ENCODE measurements at regions not wholly inside any gene's neighbourhood (a gene's known extent, or its start where the extent isn't known, plus 50 kb on each side); places are given as distances from the start of the nearest gene placed in this dataset.

- TF ChIP-seq EP300 (conservative IDR thresholded peaks at IDR 0.05; ENCODE audit: poor library complexity, severe bottlenecking) (no peak), POLR2AphosphoS5 (IDR thresholded peaks at IDR 0.05) (no peak), REST (IDR thresholded peaks at IDR 0.05; ENCODE audit: borderline replicate concordance) (no peak)
- TF ChIP-seq, protein P1, sequence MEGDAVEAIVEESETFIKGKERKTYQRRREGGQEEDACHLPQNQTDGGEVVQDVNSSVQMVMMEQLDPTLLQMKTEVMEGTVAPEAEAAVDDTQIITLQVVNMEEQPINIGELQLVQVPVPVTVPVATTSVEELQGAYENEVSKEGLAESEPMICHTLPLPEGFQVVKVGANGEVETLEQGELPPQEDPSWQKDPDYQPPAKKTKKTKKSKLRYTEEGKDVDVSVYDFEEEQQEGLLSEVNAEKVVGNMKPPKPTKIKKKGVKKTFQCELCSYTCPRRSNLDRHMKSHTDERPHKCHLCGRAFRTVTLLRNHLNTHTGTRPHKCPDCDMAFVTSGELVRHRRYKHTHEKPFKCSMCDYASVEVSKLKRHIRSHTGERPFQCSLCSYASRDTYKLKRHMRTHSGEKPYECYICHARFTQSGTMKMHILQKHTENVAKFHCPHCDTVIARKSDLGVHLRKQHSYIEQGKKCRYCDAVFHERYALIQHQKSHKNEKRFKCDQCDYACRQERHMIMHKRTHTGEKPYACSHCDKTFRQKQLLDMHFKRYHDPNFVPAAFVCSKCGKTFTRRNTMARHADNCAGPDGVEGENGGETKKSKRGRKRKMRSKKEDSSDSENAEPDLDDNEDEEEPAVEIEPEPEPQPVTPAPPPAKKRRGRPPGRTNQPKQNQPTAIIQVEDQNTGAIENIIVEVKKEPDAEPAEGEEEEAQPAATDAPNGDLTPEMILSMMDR (IDR thresholded peaks at IDR 0.05; ENCODE audit: poor library complexity, severe bottlenecking) = no peak
Observed at GRCh38 chrX:38999967-39000745, 198.9 kb downstream of the MID1IP1 start.
